HCT116 (cell line): ENCODE measurements at regions not wholly inside any gene's neighbourhood (a gene's known extent, or its start where the extent isn't known, plus 50 kb on each side); places are given as distances from the start of the nearest gene placed in this dataset.

Experiments used
- ATF3 ChIP-seq: IDR thresholded peaks from 2 replicates; pipeline ENCODE4 v1.6.1; 2012
- CEBPB ChIP-seq: IDR thresholded peaks from 2 replicates; pipeline ENCODE4 v1.6.1; 2012; ENCODE audit warnings: low read depth
- CTCF ChIP-seq, 3 experiments: fragments of 200-600 bp in 1 of 3; sonication (generic) in 1 of 3; IDR thresholded peaks in 2 of 3; conservative IDR thresholded peaks in 1 of 3; 2 replicates each; pipeline ENCODE4 v1.5.1; 2012 to 2017; ENCODE audit warnings: low read depth in 2 of 3, low read length in 2 of 3, antibody characterized with exemption in 1 of 3, borderline replicate concordance in 1 of 3, control low read depth in 1 of 3, mild to moderate bottlenecking in 1 of 3, mixed read lengths in 1 of 3, mixed run types in 1 of 3, moderate library complexity in 1 of 3; ENCODE audit not compliant: insufficient read depth in 1 of 3
- EGR1 ChIP-seq: IDR thresholded peaks from 2 replicates; pipeline ENCODE4 v1.6.1; 2012; ENCODE audit warnings: low read depth
- EZH2 ChIP-seq: fragments of 200-600 bp; sonication (generic); IDR thresholded peaks from 2 replicates; pipeline ENCODE4 v1.6.1; 2017; ENCODE audit warnings: antibody characterized with exemption, mixed run types
- EZH2phosphoT487 ChIP-seq: fragments of 200-600 bp; IDR thresholded peaks from 2 replicates; pipeline ENCODE4 v1.6.1; 2018; ENCODE audit warnings: antibody characterized with exemption, borderline replicate concordance
- POLR2A ChIP-seq: IDR thresholded peaks from 2 replicates; pipeline ENCODE4 v1.7.0; 2011; ENCODE audit warnings: borderline replicate concordance; ENCODE audit not compliant: insufficient read depth, insufficient read length; ENCODE audit errors: extremely low read depth
- POLR2AphosphoS5 ChIP-seq: IDR thresholded peaks from 2 replicates; pipeline ENCODE4 v1.6.1; 2011; ENCODE audit warnings: mild to moderate bottlenecking, low read depth, low read length, moderate library complexity
- REST ChIP-seq: IDR thresholded peaks from 2 replicates; pipeline ENCODE4 v1.6.1; 2012; ENCODE audit warnings: low read depth
- TCF7L2 ChIP-seq: IDR thresholded peaks from 2 replicates; pipeline ENCODE4 v1.7.0; 2011; ENCODE audit warnings: borderline replicate concordance, inconsistent platforms; ENCODE audit not compliant: insufficient read depth, insufficient read length; ENCODE audit errors: extremely low read depth
- YY1 ChIP-seq: IDR thresholded peaks from 2 replicates; pipeline ENCODE4 v1.6.1; 2011; ENCODE audit warnings: low read length, low read depth, moderate library complexity, mild to moderate bottlenecking; ENCODE audit not compliant: insufficient replicate concordance; ENCODE audit errors: extremely low read depth
- ZBTB33 ChIP-seq: IDR thresholded peaks from 2 replicates; pipeline ENCODE4 v1.6.1; 2011; ENCODE audit warnings: mild to moderate bottlenecking, low read length, moderate library complexity; ENCODE audit not compliant: insufficient replicate concordance; ENCODE audit errors: extremely low read depth

- TF ChIP-seq POLR2AphosphoS5 (no peak), CTCF (IDR thresholded peaks at IDR 0.05 in 2 of 3, conservative IDR thresholded peaks at IDR 0.05 in 1 of 3; ENCODE audit: borderline replicate concordance in 1 of 3, insufficient read depth in 1 of 3, low read depth in 2 of 3, low read length in 2 of 3) (no peak), POLR2A (no peak), ZBTB33 (no peak), EZH2 (no peak), TCF7L2 (no peak), EZH2phosphoT487 (no peak), CEBPB (no peak), EGR1 (no peak), ATF3 (no peak), REST (no peak), YY1 (no peak)
Measured at GRCh38 chr5:20266066-20266465, 278.1 kb upstream of the CDH18 start.
